Transverse colon (tissue), 4 donors: ENCODE measurements at regions not wholly inside any gene's neighbourhood (a gene's known extent, or its start where the extent isn't known, plus 50 kb on each side); places are given as distances from the start of the nearest gene placed in this dataset.
A peak's percentile ranks its signal among the peaks of the same experiment; 100 is the strongest.
"Not testable (repeated sequence)": the region's sequence is repeated elsewhere in the genome, so short reads cannot be mapped to it uniquely, and the experiment has no call there.

Experiments used
- DNase-seq: peaks from one replicate; pipeline ENCODE4 v3.0.0-alpha.2; 2019
- H3K27ac ChIP-seq, 4 donors: fragments of 200-600 bp; sonication (generic); 2 replicates each; pipeline ENCODE4 v1.5.1; 2016 to 2018; ENCODE audit warnings: inconsistent platforms in 4 of 4
- H3K27me3 ChIP-seq: fragments of 200-600 bp; sonication (generic); 2 replicates; pipeline ENCODE4 v1.5.1; 2017; ENCODE audit warnings: inconsistent platforms
- H3K36me3 ChIP-seq, 4 donors: fragments of 200-600 bp; sonication (generic); 2 replicates each; pipeline ENCODE4 v1.5.1; 2017 to 2019; ENCODE audit warnings: inconsistent platforms in 4 of 4
- H3K4me1 ChIP-seq, 4 donors: fragments of 200-600 bp; sonication (generic); 2 replicates each; pipeline ENCODE4 v1.5.1; 2017 to 2020; ENCODE audit warnings: inconsistent platforms in 4 of 4
- H3K4me3 ChIP-seq, 4 donors: fragments of 200-600 bp; sonication (generic); 1 replicate in 1 of 4; 2 replicates in 3 of 4; pipeline versions ENCODE4 v1.5.1 to v1.6.1; 2017 to 2019; ENCODE audit warnings: inconsistent platforms in 4 of 4
- H3K9me3 ChIP-seq, 2 donors: fragments of 200-600 bp; sonication (generic); 2 replicates each; pipeline ENCODE4 v1.5.1; 2017 to 2019; ENCODE audit warnings: inconsistent platforms in 2 of 2
- WGBS, 2 donors: methylation state at CpG; one replicate each; pipeline ENCODE4 v1.1.5; 2018; ENCODE audit warnings: low coverage in 1 of 2; 5-methylcytosine and 5-hydroxymethylcytosine counted together
- in situ Hi-C, 4 donors: fragments of 200-750 bp; cut with MboI; loops; one replicate each; pipeline versions ENCODE4 v1.15.0 to v1.15.1; 2017; ENCODE audit warnings: low sequenced_read_pairs in 3 of 4, low pct_ligation_motif_present in 1 of 4, low pct_unique_long_range_greater_than_20kb in 1 of 4
- intact Hi-C: fragments of 100-400 bp; cut with DNase I; formaldehyde crosslinking; loops from one replicate; pipeline ENCODE4 v1.15.1; 2023; ENCODE audit warnings: low total_unique reads

DNA sequence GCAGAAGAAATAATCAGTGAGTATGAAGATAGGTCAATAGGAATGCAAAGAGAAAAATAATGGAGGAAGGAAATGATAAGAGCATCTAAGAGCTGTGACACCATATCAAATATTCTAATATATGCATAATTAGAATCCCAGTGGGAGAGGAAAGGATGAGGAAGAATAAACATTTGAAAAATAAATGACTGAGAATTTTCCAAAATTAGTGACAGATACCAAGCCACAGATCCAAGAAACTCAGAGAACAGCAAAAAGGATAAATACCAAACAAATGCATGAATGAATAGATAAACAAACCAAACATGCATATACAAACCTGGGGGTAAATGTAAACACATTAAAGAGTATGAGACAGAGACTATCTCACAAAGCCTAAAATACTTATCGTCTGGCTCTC, 101.4 kb downstream of the PRR15 start:
- in situ Hi-C loops, H3K27me3 ChIP-seq, H3K9me3 ChIP-seq, intact Hi-C loops, DNase-seq, H3K4me1 ChIP-seq, H3K27ac ChIP-seq, H3K4me3 ChIP-seq, H3K36me3 ChIP-seq: not testable (repeated sequence)
- WGBS, 2 donors, result 75 to 77% methylated on average over 1 of the region's 1 CpG

DNA sequence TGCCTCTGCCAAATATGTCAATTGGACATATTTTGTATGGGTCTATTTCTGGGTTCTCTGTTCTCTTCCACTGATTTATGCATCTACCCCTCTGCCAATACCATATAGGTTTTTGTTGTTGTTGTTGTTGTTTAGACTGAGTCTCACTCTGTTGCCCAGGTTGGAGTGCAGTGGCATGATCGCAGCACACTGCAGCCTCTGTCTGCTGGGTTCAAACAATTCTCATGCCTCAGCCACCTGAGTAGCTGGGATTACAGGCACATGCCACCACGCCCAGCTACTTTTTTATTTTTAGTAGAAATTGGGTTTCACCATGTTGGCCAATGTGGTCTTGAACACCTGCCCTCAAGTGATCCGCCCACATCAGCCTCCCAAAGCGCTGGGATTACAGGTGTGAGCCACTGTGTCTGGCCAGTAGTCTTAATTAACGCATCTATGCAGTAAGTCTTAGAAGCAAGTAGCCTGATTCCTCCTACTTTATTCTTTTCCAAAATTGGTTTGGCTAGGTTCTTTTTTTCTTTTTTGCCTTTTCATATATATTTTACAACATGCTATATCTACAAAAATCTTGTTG, 103.5 kb downstream of the PRR15 start:
- H3K4me3 ChIP-seq, H3K27me3 ChIP-seq, DNase-seq, intact Hi-C loops, H3K36me3 ChIP-seq, in situ Hi-C loops, H3K9me3 ChIP-seq, H3K27ac ChIP-seq, H3K4me1 ChIP-seq: not testable (repeated sequence)
- 87% methylated on average over 5 of the region's 5 CpGs; no CpG with 5 or more reads in 1 of the 2 donors for WGBS, 2 donors

DNA sequence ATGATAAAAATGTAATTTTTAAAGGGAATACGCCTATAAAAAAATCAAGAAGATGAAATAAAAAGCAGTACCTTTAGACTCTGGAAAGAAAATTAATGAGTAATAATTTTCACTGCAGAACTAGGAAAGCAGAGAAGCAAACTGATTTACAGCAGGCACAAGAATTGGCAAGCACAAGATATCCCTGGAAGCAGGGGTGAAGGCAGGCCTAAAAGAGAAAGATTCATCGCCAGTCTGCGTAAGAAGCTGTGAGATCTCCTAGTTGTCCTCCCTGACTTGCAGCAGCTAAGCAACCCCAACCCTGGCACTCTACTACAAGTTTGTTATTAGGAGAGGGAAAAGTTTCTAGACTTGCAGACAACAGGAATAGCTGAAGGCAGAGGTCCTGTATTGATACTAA, 107.7 kb downstream of the PRR15 start:
- H3K4me3 ChIP-seq, in situ Hi-C loops, H3K36me3 ChIP-seq, H3K4me1 ChIP-seq, DNase-seq, intact Hi-C loops, H3K27me3 ChIP-seq, H3K9me3 ChIP-seq: not testable (repeated sequence)
- WGBS, 2 donors, result 53 to 75% methylated on average over 3 of the region's 3 CpGs
- H3K27ac ChIP-seq, result peak overlapping the region in 2 of 4 donors; percentile 53 to 55

DNA sequence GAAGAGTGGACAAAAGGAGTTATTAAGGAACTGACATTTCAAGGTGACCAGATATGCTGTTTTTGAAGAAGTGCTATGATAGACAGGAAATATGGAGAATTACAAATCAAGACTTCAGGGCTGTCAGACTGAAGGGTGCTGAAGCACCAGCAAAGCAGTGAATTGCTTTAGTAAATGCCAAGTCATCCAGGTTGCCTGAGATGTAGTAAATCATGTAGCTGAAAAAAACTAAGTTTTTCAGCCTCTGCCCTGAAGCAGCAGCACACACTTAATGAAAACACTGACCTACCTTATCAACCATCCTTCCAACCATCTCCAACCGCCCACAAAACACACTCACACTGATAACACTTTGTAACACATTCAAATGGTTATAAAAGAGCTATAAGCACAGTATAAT, 110.0 kb downstream of the PRR15 start:
- not testable (repeated sequence) for H3K27me3 ChIP-seq, H3K27ac ChIP-seq

DNA sequence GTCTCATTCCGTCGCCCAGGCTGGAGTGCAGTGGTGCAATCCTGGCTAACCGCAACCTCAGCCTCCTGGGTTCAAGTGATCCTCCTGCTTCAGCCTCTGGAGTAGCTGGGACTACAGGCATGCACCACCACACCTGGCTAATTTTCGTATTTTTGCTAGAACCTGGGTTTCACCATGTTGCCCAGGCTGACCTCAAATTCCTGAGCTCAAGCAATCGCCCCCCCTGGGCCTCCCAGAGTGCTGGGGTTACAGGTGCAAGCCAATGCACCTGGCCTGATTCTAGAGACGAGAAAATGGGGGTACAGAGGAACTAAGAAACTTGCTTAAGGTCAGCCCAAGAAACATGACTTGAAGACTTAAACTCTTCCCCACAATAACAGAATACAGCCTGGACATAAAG, 111.0 kb downstream of the PRR15 start:
- H3K9me3 ChIP-seq, H3K27ac ChIP-seq, H3K36me3 ChIP-seq, in situ Hi-C loops, intact Hi-C loops, H3K4me1 ChIP-seq, H3K4me3 ChIP-seq, H3K27me3 ChIP-seq: not testable (repeated sequence)
- 91% methylated on average over 6 of the region's 6 CpGs; no CpG with 5 or more reads in 1 of the 2 donors for WGBS, 2 donors
- DNase-seq, result peak; percentile 27

More for the DNA sequence above, 110.0 kb downstream of the PRR15 start:
- H3K36me3 ChIP-seq, intact Hi-C loops, H3K4me3 ChIP-seq, H3K4me1 ChIP-seq, in situ Hi-C loops, DNase-seq, H3K9me3 ChIP-seq: not testable (repeated sequence)
- 57 to 68% methylated on average over 1 of the region's 1 CpG for WGBS, 2 donors

DNA sequence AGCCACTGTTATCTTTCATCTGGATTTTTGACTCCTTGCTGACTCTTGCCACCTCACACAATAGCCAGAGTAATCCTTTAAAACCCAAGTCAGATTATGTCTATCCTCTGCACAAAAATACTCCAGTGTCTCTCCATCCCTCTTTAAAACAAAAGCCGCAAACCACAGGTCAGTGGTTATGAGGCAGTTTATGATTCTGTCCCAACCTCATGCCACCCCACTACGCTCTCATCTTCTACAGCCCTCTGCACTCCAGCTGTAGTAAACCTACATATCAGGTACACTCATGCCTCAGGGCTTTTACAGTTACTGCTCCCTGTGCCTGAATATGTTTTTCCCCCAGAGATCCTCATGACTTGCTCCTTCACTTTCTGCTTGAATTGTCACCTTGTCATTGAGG, 113.6 kb downstream of the PRR15 start:
- H3K4me1 ChIP-seq, H3K4me3 ChIP-seq, DNase-seq, H3K27me3 ChIP-seq, H3K9me3 ChIP-seq, intact Hi-C loops, in situ Hi-C loops, H3K36me3 ChIP-seq, H3K27ac ChIP-seq: not testable (repeated sequence)
- 96 to 100% methylated on average over 1 to 2 of the region's 2 CpGs for WGBS, 2 donors

DNA sequence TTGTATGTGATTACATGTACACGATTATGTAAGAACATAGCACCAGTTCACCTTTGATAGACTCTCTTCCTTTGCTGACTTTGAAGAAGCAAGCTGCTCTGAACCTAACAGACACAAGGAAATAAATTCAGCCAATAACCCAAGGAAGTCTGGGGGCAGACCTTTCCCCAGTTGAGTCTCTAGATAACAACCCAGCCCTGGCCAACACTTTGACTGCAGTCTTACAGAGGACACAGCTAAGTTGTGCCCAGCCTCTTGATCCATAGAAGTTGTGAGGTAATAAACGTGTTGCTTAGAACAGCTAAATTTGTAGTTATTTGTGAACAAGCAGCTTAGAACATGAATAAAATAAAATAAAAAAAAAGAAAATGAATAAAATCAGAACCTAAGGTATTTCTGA, 116.3 kb downstream of the PRR15 start:
- DNase-seq, H3K4me3 ChIP-seq, intact Hi-C loops, H3K36me3 ChIP-seq, H3K27me3 ChIP-seq, H3K4me1 ChIP-seq, H3K27ac ChIP-seq, H3K9me3 ChIP-seq, in situ Hi-C loops: not testable (repeated sequence)
- 0 to 70% methylated on average over 1 to 2 of the region's 2 CpGs for WGBS, 2 donors

DNA sequence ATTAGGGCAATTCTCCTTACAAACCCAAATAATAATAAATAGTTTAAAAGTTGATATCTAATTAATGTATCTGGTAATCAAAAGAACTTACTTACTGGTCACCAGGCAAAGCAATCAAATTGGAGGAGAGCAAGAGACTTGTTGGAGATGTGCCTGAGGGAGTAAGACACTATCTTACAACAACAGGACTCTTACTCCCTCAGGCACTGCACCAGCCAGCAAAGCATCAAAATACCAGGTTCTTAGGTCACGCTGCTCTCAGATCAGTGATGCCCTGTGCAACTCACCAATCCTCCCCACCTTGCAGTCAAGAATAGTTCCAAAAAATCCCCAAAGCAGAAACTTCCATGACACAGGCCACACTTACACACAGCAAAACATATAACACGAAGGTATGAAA, 117.0 kb downstream of the PRR15 start:
- H3K27ac ChIP-seq, H3K4me3 ChIP-seq, H3K4me1 ChIP-seq, in situ Hi-C loops, H3K27me3 ChIP-seq, H3K36me3 ChIP-seq, H3K9me3 ChIP-seq, DNase-seq, intact Hi-C loops: not testable (repeated sequence)
- 80% methylated on average over 2 of the region's 2 CpGs; no CpG with 5 or more reads in 1 of the 2 donors for WGBS, 2 donors

DNA sequence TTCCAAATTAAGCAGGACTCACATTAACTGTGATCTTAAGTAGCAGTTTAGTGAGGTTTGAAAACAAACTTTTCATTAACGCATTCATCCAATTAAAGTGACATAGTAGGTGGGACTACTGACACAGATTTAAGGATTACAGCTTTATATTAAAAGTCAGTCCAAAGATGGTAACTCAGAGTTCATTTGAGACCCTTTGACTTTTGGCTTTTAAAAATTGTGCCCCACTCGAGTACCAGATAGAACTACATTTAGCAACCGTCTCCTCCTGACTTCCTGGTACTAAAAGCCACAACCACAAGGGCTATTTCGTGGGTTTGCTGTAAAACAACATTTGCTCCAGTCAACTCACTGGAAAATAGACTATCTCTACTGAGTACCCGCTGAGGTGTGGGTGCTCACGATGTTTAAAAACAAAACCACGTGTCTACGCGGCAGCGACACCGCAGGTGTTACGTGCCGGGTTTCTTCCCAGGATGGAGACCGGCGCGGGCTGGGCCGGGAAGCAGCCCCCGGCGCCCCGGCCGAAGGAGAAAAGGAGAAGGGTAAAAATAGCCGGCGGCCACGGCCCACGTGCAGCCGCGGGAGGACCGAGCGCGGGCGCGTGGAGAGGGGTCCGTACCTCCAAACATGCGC, 120.6 kb downstream of the PRR15 start:
- Histone ChIP-seq H3K27ac (peak overlapping the region; percentile 96 to 98 (median 97)), H3K4me1 (peaks cover 0 to 16% (median 9%) of the 10 kb centered on the region in 4 donors), H3K4me3 (peak overlapping the region; percentile 75 to 99 (median 82))
- intact Hi-C loops, in situ Hi-C loops, H3K36me3 ChIP-seq, H3K27me3 ChIP-seq, H3K9me3 ChIP-seq, DNase-seq: not testable (repeated sequence)
- WGBS, 2 donors, result 0% methylated on average over 33 of the region's 34 CpGs; no CpG with 5 or more reads in 1 of the 2 donors
